Endothelial cell of umbilical vein (primary cell): ENCODE measurements at regions not wholly inside any gene's neighbourhood (a gene's known extent, or its start where the extent isn't known, plus 50 kb on each side); places are given as distances from the start of the nearest gene placed in this dataset.

Source experiments
- BruUV-seq: library from RNA; stranded (reverse); fragments of 400-500 nt; replicated peaks from 2 replicates; lab custom pipeline; 2021; lab: Mats Ljungman, UMichigan
- CTCF ChIA-PET: fragments of 300-600, 350-600 bp; sonication (Branson Sonifier 250); formaldehyde crosslinking; loops from one replicate; lab custom pipeline; 2021; ENCODE audit warnings: antibody characterized with exemption, inconsistent platforms; lab: Charles Lee
- POLR2A ChIA-PET: fragments of 300-600, 350-600 bp; sonication (Branson Sonifier 250); formaldehyde crosslinking; loops from one replicate; lab custom pipeline; 2021; ENCODE audit warnings: antibody characterized with exemption, inconsistent platforms; lab: Charles Lee
- DNase-seq: peaks from one replicate; pipeline ENCODE4 v3.0.0-alpha.2; 2011; ENCODE audit warnings: low read depth, low spot score
- FAIRE-seq: peaks from 2 replicates; lab custom pipeline; 2011; peaks lifted over from hg19 to GRCh38; lab: Jason Lieb, UNC
- H2AFZ ChIP-seq: 2 replicates; pipeline ENCODE4 v1.6.0; 2012; ENCODE audit warnings: low read depth, low read length, control low read depth, inconsistent platforms
- H3K27ac ChIP-seq: 2 replicates; pipeline ENCODE4 v1.5.1; 2011; ENCODE audit warnings: low read depth, mild to moderate bottlenecking, control low read depth, low read length, moderate library complexity; ENCODE audit not compliant: insufficient read depth
- H3K27me3 ChIP-seq, 2 experiments: 2 replicates each; pipeline versions ENCODE4 v1.6.0 to v1.6.1; 2011; ENCODE audit warnings: low read length in 2 of 2, mixed read lengths in 1 of 2; ENCODE audit not compliant: control insufficient read depth in 2 of 2, insufficient read depth in 2 of 2
- H3K36me3 ChIP-seq, 2 experiments: 2 replicates in 1 of 2; 3 replicates in 1 of 2; pipeline ENCODE4 v1.5.1; 2011; ENCODE audit warnings: low read length in 2 of 2, mild to moderate bottlenecking in 1 of 2, moderate library complexity in 1 of 2; ENCODE audit not compliant: control insufficient read depth in 2 of 2, insufficient read depth in 2 of 2; ENCODE audit errors: extremely low read depth in 1 of 2
- H3K4me1 ChIP-seq: 3 replicates; pipeline ENCODE4 v1.5.1; 2011; ENCODE audit warnings: mild to moderate bottlenecking, low read length; ENCODE audit not compliant: control insufficient read depth, insufficient read depth; ENCODE audit errors: extremely low read depth
- H3K4me2 ChIP-seq: 2 replicates; pipeline ENCODE4 v1.6.1; 2011; ENCODE audit warnings: low read length, control low read depth, mixed read lengths; ENCODE audit not compliant: insufficient read depth
- H3K4me3 ChIP-seq, 3 experiments: fragments of 200-600 bp in 1 of 3; sonication (generic), shearing (Covaris generic) in 1 of 3; replicated peaks in 1 of 3; 2 replicates each; pipeline ENCODE4 v1.5.1; 2011 to 2016; ENCODE audit warnings: control low read depth in 3 of 3, low read length in 3 of 3, mild to moderate bottlenecking in 2 of 3, inconsistent platforms in 1 of 3, low read depth in 1 of 3, moderate library complexity in 1 of 3; ENCODE audit not compliant: insufficient read depth in 1 of 3
- H3K79me2 ChIP-seq: 2 replicates; pipeline ENCODE4 v1.6.0; 2012; ENCODE audit warnings: low read length, inconsistent platforms; ENCODE audit not compliant: control insufficient read depth, insufficient read depth
- H3K9ac ChIP-seq: replicated peaks from 2 replicates; pipeline ENCODE3; 2011; ENCODE audit warnings: low read length, control low read depth; ENCODE audit not compliant: insufficient read depth; ENCODE audit errors: extremely low read depth
- H3K9me1 ChIP-seq: replicated peaks from 3 replicates; pipeline ENCODE4 v1.6.0; 2011; ENCODE audit warnings: mild to moderate bottlenecking, low read length; ENCODE audit not compliant: control insufficient read depth, insufficient read depth; ENCODE audit errors: extremely low read depth
- H3K9me3 ChIP-seq: replicated peaks from 2 replicates; pipeline ENCODE4 v1.5.1; 2012; ENCODE audit warnings: low read length, inconsistent platforms; ENCODE audit not compliant: control insufficient read depth, insufficient read depth
- H4K20me1 ChIP-seq: replicated peaks from 2 replicates; pipeline ENCODE3; 2011; ENCODE audit warnings: mild to moderate bottlenecking, low read length; ENCODE audit not compliant: control insufficient read depth, insufficient read depth; ENCODE audit errors: extremely low read depth
- CTCF ChIP-seq, 2 donors: IDR thresholded peaks; 1 replicate in 1 of 2; 2 replicates in 1 of 2; pipeline ENCODE4 v1.5.1; 2011; ENCODE audit warnings: low read length in 2 of 2, mild to moderate bottlenecking in 2 of 2, moderate library complexity in 2 of 2, control low read depth in 1 of 2, inconsistent platforms in 1 of 2, low read depth in 1 of 2; ENCODE audit not compliant: insufficient read depth in 1 of 2; ENCODE audit errors: extremely low read depth in 1 of 2
- EZH2 ChIP-seq: IDR thresholded peaks from 2 replicates; pipeline ENCODE4 v1.6.1; 2012; ENCODE audit warnings: borderline replicate concordance, low read depth, mild to moderate bottlenecking, moderate library complexity, low read length, inconsistent platforms; ENCODE audit not compliant: severe bottlenecking
- FOS ChIP-seq: IDR thresholded peaks from 2 replicates; pipeline ENCODE4 v1.6.1; 2011; ENCODE audit warnings: mild to moderate bottlenecking, low read length, moderate library complexity, borderline replicate concordance; ENCODE audit not compliant: insufficient read depth
- GATA2 ChIP-seq: IDR thresholded peaks from 2 replicates; pipeline ENCODE4 v1.7.0; 2011; ENCODE audit warnings: low read depth, mild to moderate bottlenecking, moderate library complexity, mixed read lengths, low read length; ENCODE audit not compliant: insufficient read length, insufficient read depth
- JUN ChIP-seq: IDR thresholded peaks from 2 replicates; pipeline ENCODE4 v1.6.1; 2011; ENCODE audit warnings: borderline replicate concordance, low read depth; ENCODE audit not compliant: insufficient read length, insufficient read depth
- MAX ChIP-seq: IDR thresholded peaks from 2 replicates; pipeline ENCODE4 v1.6.1; 2011; ENCODE audit not compliant: insufficient read depth, insufficient read length
- MYC ChIP-seq: IDR thresholded peaks from one replicate; pipeline ENCODE4 v1.6.1; 2011; ENCODE audit warnings: mild to moderate bottlenecking, low read depth, low read length
- POLR2A ChIP-seq: IDR thresholded peaks from 2 replicates; pipeline ENCODE4 v1.6.1; 2012; ENCODE audit warnings: low read depth, mild to moderate bottlenecking, control low read depth, low read length
- POLR2AphosphoS5 ChIP-seq: IDR thresholded peaks from 2 replicates; pipeline ENCODE4 v1.6.1; 2012; ENCODE audit warnings: low read depth, mild to moderate bottlenecking, control low read depth, low read length, moderate library complexity; ENCODE audit not compliant: insufficient read depth
- dilution Hi-C: fragments of 300-500 bp; cut with MboI; formaldehyde crosslinking; loops from one replicate; pipeline ENCODE4 v1.15.0; 2019; ENCODE audit warnings: low sequenced_read_pairs; ENCODE audit not compliant: extremely low pct_ligation_motif_present
- intact Hi-C: fragments of 100-400 bp; cut with micrococcal nuclease; formaldehyde crosslinking; loops from one replicate; pipeline ENCODE4 v1.10.0; 2022

- Histone ChIP-seq H4K20me1 (no peaks in the 10 kb centered on the region), H3K4me1 (no peaks in the 10 kb centered on the region), H3K9ac (no peak overlapping the region), H3K9me1 (no peaks in the 10 kb centered on the region), H2AFZ (no peak overlapping the region), H3K79me2 (no peaks in the 10 kb centered on the region), H3K36me3 (no peaks in the 10 kb centered on the region), H3K4me3 (no peak overlapping the region), H3K4me2 (no peak overlapping the region), H3K27ac (no peak overlapping the region), H3K27me3 (no peaks in the 10 kb centered on the region), H3K9me3 (no peaks in the 10 kb centered on the region)
- DNase-seq: no peak
- TF ChIP-seq MYC: no peak
- TF ChIP-seq CTCF (IDR thresholded peaks at IDR 0.05; ENCODE audit: extremely low read depth in 1 of 2, insufficient read depth in 1 of 2, low read depth in 1 of 2, low read length in 2 of 2): no peak
- TF ChIP-seq POLR2AphosphoS5: no peak
- TF ChIP-seq MAX: no peak
- no peak for TF ChIP-seq FOS
- dilution Hi-C loops (no loop called here), intact Hi-C loops (no loop called here)
- POLR2A ChIA-PET: no interaction called here
- no TSS peak for BruUV-seq
- CTCF ChIA-PET: interaction anchor here (1.1 kb wide), 1 partner anchor 14 kb away, joined by 3 read pairs; no protein-coding TSS in a partner anchor
- no peak for FAIRE-seq
Observed at GRCh38 chr21:15455819-15456462, 273.8 kb upstream of the USP25 start.

- DNase-seq (no peak), FAIRE-seq (no peak)
- no peak for TF ChIP-seq CTCF (IDR thresholded peaks at IDR 0.05; ENCODE audit: extremely low read depth in 1 of 2, insufficient read depth in 1 of 2, low read depth in 1 of 2, low read length in 2 of 2)
- no peak for TF ChIP-seq JUN
- no peak for TF ChIP-seq GATA2
- TF ChIP-seq POLR2A: no peak
- no peak for TF ChIP-seq MAX
- TF ChIP-seq EZH2: no peak
- no peak for TF ChIP-seq POLR2AphosphoS5
- TF ChIP-seq FOS: no peak
- no peak for TF ChIP-seq MYC
- no peaks in the 10 kb centered on the region for H3K79me2 ChIP-seq
- H3K36me3 ChIP-seq: no peaks in the 10 kb centered on the region
- ChIA-PET POLR2A (no interaction called here), CTCF (no interaction called here)
- H2AFZ ChIP-seq: no peak overlapping the region
- no peaks in the 10 kb centered on the region for H4K20me1 ChIP-seq
- H3K4me3 ChIP-seq: no peak overlapping the region
- intact Hi-C loops: no loop called here
- H3K27ac ChIP-seq: no peak overlapping the region
- no peaks in the 10 kb centered on the region for H3K4me1 ChIP-seq
- no peak overlapping the region for H3K4me2 ChIP-seq
- no peaks in the 10 kb centered on the region for H3K9me1 ChIP-seq
- BruUV-seq: no TSS peak
- H3K9ac ChIP-seq: no peak overlapping the region
- dilution Hi-C loops: no loop called here
- H3K27me3 ChIP-seq: peaks cover 0 to 2% of the 10 kb centered on the region in 2 experiments
- no peaks in the 10 kb centered on the region for H3K9me3 ChIP-seq
Observed at GRCh38 chr21:15457965-15458364, 271.8 kb upstream of the USP25 start.
